B cell (primary cell): ENCODE measurements at regions not wholly inside any gene's neighbourhood (a gene's known extent, or its start where the extent isn't known, plus 50 kb on each side); places are given as distances from the start of the nearest gene placed in this dataset.

Experiments
- ATAC-seq: fragments of 200-7000 bp; cut with Tn5 transposase; one replicate; pipeline ENCODE4 v1.10.0; 2021; ENCODE audit warnings: low read depth, mild to moderate bottlenecking, moderate number of reproducible peaks, moderate library complexity
- CTCF ChIA-PET: fragments of 350-600 bp; sonication (Branson Sonifier 250); formaldehyde crosslinking; loops from one replicate; lab custom pipeline; 2021; ENCODE audit warnings: antibody characterized with exemption, inconsistent platforms; lab: Charles Lee
- POLR2A ChIA-PET: fragments of 350-600 bp; sonication (Branson Sonifier 250); formaldehyde crosslinking; loops from one replicate; lab custom pipeline; 2021; ENCODE audit warnings: antibody characterized with exemption; lab: Charles Lee
- DNase-seq: peaks from one replicate; pipeline ENCODE4 v3.0.0; 2013
- H2AFZ ChIP-seq: 2 replicates; pipeline ENCODE4 v1.6.1; 2012; ENCODE audit warnings: mild to moderate bottlenecking, low read depth, low read length; ENCODE audit not compliant: insufficient read depth, poor library complexity, severe bottlenecking
- H3K27ac ChIP-seq, 2 donors: 1 replicate in 1 of 2; 2 replicates in 1 of 2; pipeline ENCODE4 v1.5.1; 2012 to 2013; ENCODE audit warnings: low read length in 2 of 2, mild to moderate bottlenecking in 2 of 2, moderate library complexity in 1 of 2
- H3K27me3 ChIP-seq, 4 experiments: fragments of 200-600 bp in 1 of 4; sonication (generic) in 1 of 4; replicated peaks in 1 of 4; 1 replicate in 2 of 4; 2 replicates in 2 of 4; pipeline versions ENCODE4 v1.6.1 to v1.7.0; 2013 to 2016; ENCODE audit warnings: low read length in 3 of 4, mild to moderate bottlenecking in 2 of 4, mixed read lengths in 1 of 4, moderate library complexity in 1 of 4; ENCODE audit not compliant: insufficient read depth in 4 of 4, control insufficient read depth in 3 of 4; ENCODE audit errors: control extremely low read depth in 1 of 4
- H3K36me3 ChIP-seq, 2 experiments: replicated peaks in 1 of 2; 1 replicate in 1 of 2; 2 replicates in 1 of 2; pipeline versions ENCODE4 v1.6.1 to v1.7.1; 2013; ENCODE audit warnings: low read length in 1 of 2; ENCODE audit not compliant: insufficient read depth in 2 of 2, control insufficient read depth in 1 of 2; ENCODE audit errors: control extremely low read depth in 1 of 2, extremely low read depth in 1 of 2
- H3K4me1 ChIP-seq, 2 donors: fragments of 200-600 bp in 1 of 2; sonication (generic) in 1 of 2; 1 replicate in 1 of 2; 2 replicates in 1 of 2; pipeline versions ENCODE4 v1.5.1 to v1.6.1; 2013 to 2017; ENCODE audit warnings: low read length in 2 of 2; ENCODE audit not compliant: control insufficient read depth in 2 of 2, insufficient read depth in 2 of 2
- H3K4me2 ChIP-seq: replicated peaks from 2 replicates; pipeline ENCODE3; 2012; ENCODE audit warnings: mild to moderate bottlenecking, low read depth, low read length; ENCODE audit not compliant: poor library complexity, severe bottlenecking
- H3K4me3 ChIP-seq, 5 experiments: fragments of 200-600 bp in 1 of 5; sonication (generic) in 1 of 5; 1 replicate in 3 of 5; 2 replicates in 2 of 5; pipeline versions ENCODE4 v1.5.1 to v1.7.0; 2011 to 2016; ENCODE audit warnings: low read length in 4 of 5, mild to moderate bottlenecking in 4 of 5, low read depth in 2 of 5, control low read depth in 1 of 5, moderate library complexity in 1 of 5; ENCODE audit not compliant: insufficient read depth in 1 of 5; ENCODE audit errors: control extremely low read depth in 1 of 5, extremely low read depth in 1 of 5
- H3K79me2 ChIP-seq: fragments of 200-600 bp; sonication (generic); one replicate; pipeline ENCODE4 v1.6.0; 2016; ENCODE audit warnings: low read length; ENCODE audit not compliant: control insufficient read depth, insufficient read depth
- H3K9ac ChIP-seq: fragments of 200-600 bp; sonication (generic); 2 replicates; pipeline ENCODE4 v1.6.1; 2017; ENCODE audit warnings: mild to moderate bottlenecking, low read length, moderate library complexity
- H3K9me3 ChIP-seq, 3 donors: one replicate each; pipeline versions ENCODE4 v1.6.1 to v1.7.1; 2013; ENCODE audit warnings: low read length in 2 of 3; ENCODE audit not compliant: control insufficient read depth in 2 of 3, insufficient read depth in 1 of 3; ENCODE audit errors: control extremely low read depth in 1 of 3
- H4K20me1 ChIP-seq: 2 replicates; pipeline ENCODE4 v1.6.0; 2012; ENCODE audit warnings: mild to moderate bottlenecking, low read length; ENCODE audit not compliant: insufficient read depth, control insufficient read depth, poor library complexity, severe bottlenecking
- H3K27ac Mint-ChIP-seq: one replicate; pipeline ENCODE4 v1.8.0; 2021; ENCODE audit warnings: mixed read lengths
- H3K27me3 Mint-ChIP-seq: one replicate; pipeline ENCODE4 v1.8.0; 2021; ENCODE audit warnings: mixed read lengths
- H3K4me1 Mint-ChIP-seq: one replicate; pipeline ENCODE4 v1.8.0; 2021; ENCODE audit warnings: mixed read lengths
- H3K4me3 Mint-ChIP-seq: one replicate; pipeline ENCODE4 v1.8.0; 2021; ENCODE audit warnings: mixed read lengths
- H3K9me3 Mint-ChIP-seq: one replicate; pipeline ENCODE4 v1.8.0; 2022; ENCODE audit warnings: mixed read lengths; ENCODE audit not compliant: insufficient read depth
- EZH2 ChIP-seq: IDR thresholded peaks from 2 replicates; pipeline ENCODE4 v1.6.1; 2012; ENCODE audit warnings: borderline replicate concordance, low read depth, mild to moderate bottlenecking, moderate library complexity, low read length; ENCODE audit not compliant: insufficient read depth, poor library complexity, severe bottlenecking
- WGBS: methylation state at CpG from one replicate; pipeline ENCODE4 v1.1.5; 2013; ENCODE audit warnings: missing lambda C conversion rate; ENCODE audit not compliant: insufficient coverage; 5-methylcytosine and 5-hydroxymethylcytosine counted together
- intact Hi-C: fragments of 100-400 bp; cut with micrococcal nuclease; formaldehyde crosslinking; loops from one replicate; pipeline ENCODE4 v1.10.0; 2022
- TF ChIP-seq, protein P1 (sequence below): fragments of 200-600 bp; IDR thresholded peaks from one replicate; pipeline ENCODE4 v1.8.0; 2022; ENCODE audit warnings: antibody characterized with exemption, mild to moderate bottlenecking

DNA sequence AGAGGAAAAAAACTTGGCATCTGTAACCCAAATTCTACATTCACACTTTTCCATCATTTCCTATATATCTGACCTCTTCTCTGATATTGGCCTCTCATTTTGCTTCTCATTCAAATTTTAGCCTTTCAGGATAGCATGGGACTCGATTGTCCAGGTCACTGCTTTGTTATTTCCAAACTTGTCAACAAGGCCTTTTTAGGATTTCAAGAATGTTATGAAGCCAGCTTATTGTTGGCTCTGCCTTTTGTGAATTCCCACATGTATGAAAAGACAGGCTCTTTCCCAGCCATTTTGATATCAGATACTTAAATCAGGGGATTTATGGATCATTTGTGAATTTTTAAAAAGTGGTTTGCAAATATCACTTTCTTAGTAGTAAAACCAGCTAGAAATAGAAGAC, 663.5 kb downstream of the NCAM2 start:
- Histone ChIP-seq H3K4me2 (no peak overlapping the region), H3K9ac (no peak overlapping the region), H3K27me3 (no peaks in the 10 kb centered on the region), H3K27ac (no peak overlapping the region), H3K79me2 (no peaks in the 10 kb centered on the region), H3K4me1 (no peaks in the 10 kb centered on the region), H2AFZ (no peak overlapping the region), H3K36me3 (no peaks in the 10 kb centered on the region), H3K4me3 (no peak overlapping the region), H4K20me1 (no peaks in the 10 kb centered on the region), H3K9me3 (no peaks in the 10 kb centered on the region)
- no peaks in the 10 kb centered on the region for H3K27me3 Mint-ChIP-seq
- no peak overlapping the region for H3K27ac Mint-ChIP-seq
- no peaks in the 10 kb centered on the region for H3K9me3 Mint-ChIP-seq
- TF ChIP-seq, protein P1, sequence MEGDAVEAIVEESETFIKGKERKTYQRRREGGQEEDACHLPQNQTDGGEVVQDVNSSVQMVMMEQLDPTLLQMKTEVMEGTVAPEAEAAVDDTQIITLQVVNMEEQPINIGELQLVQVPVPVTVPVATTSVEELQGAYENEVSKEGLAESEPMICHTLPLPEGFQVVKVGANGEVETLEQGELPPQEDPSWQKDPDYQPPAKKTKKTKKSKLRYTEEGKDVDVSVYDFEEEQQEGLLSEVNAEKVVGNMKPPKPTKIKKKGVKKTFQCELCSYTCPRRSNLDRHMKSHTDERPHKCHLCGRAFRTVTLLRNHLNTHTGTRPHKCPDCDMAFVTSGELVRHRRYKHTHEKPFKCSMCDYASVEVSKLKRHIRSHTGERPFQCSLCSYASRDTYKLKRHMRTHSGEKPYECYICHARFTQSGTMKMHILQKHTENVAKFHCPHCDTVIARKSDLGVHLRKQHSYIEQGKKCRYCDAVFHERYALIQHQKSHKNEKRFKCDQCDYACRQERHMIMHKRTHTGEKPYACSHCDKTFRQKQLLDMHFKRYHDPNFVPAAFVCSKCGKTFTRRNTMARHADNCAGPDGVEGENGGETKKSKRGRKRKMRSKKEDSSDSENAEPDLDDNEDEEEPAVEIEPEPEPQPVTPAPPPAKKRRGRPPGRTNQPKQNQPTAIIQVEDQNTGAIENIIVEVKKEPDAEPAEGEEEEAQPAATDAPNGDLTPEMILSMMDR: no peak
- no peak for TF ChIP-seq EZH2
- POLR2A ChIA-PET: no interaction called here
- CTCF ChIA-PET: no interaction called here
- intact Hi-C loops: no loop called here
- ATAC-seq (no peak), DNase-seq (no peak)
- WGBS: 100% methylated on average over 1 of the region's 1 CpG
- H3K4me1 Mint-ChIP-seq: no peaks in the 10 kb centered on the region
- H3K4me3 Mint-ChIP-seq: no peak overlapping the region

DNA sequence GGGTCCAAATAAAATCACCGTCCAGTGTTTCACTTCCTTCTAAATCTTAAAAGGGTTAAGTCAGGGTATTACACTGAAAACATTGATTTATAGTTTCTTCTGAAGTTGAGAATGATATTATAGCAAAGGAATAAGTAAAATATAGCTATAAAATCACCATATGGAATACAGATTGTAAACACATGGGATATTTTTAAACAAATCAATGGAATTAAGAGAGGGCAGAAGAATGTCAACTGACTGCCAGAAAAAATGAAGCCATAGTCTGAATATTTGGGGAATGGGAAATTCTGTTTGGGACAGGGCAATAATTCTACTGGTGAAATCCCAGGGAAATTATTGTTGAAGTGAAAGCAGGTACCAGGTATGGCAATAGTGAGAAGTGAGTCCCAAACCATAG, 664.6 kb downstream of the NCAM2 start:
- no peak overlapping the region for H3K4me3 Mint-ChIP-seq
- ATAC-seq (no peak), DNase-seq (no peak)
- no peaks in the 10 kb centered on the region for H3K79me2 ChIP-seq
- no peaks in the 10 kb centered on the region for H3K9me3 Mint-ChIP-seq
- no peak overlapping the region for H2AFZ ChIP-seq
- TF ChIP-seq EZH2: no peak
- TF ChIP-seq, protein P1: no peak
- no peak overlapping the region for H3K27ac ChIP-seq
- H3K36me3 ChIP-seq: no peaks in the 10 kb centered on the region
- no peaks in the 10 kb centered on the region for H4K20me1 ChIP-seq
- H3K4me1 ChIP-seq: no peaks in the 10 kb centered on the region
- no peaks in the 10 kb centered on the region for H3K9me3 ChIP-seq
- no peak overlapping the region for H3K9ac ChIP-seq
- CTCF ChIA-PET: no interaction called here
- no peaks in the 10 kb centered on the region for H3K27me3 ChIP-seq
- H3K4me1 Mint-ChIP-seq: no peaks in the 10 kb centered on the region
- WGBS: no CpG with 5 or more reads among the region's 1 CpG
- intact Hi-C loops: no loop called here
- POLR2A ChIA-PET: no interaction called here
- H3K4me2 ChIP-seq: no peak overlapping the region
- H3K4me3 ChIP-seq: no peak overlapping the region
- no peak overlapping the region for H3K27ac Mint-ChIP-seq
- H3K27me3 Mint-ChIP-seq: no peaks in the 10 kb centered on the region
